GM21723 (cell line): ENCODE measurements at regions not wholly inside any gene's neighbourhood (a gene's known extent, or its start where the extent isn't known, plus 50 kb on each side); places are given as distances from the start of the nearest gene placed in this dataset.
"Not testable (repeated sequence)": the region's sequence is repeated elsewhere in the genome, so short reads cannot be mapped to it uniquely, and the experiment has no call there.

ENCODE experiments used
- ATAC-seq: cut with Tn5 transposase; IDR thresholded peaks from one replicate; pipeline ENCODE4 v1.9.1; 2021; ENCODE audit warnings: mild to moderate bottlenecking, moderate library complexity; ENCODE audit not compliant: unreplicated experiment

GRCh38 chr3:157589211-157589610, 86.0 kb upstream of the VEPH1 start:
- no peak for ATAC-seq

- ATAC-seq = no peak
Measured at GRCh38 chr3:157588386-157589060, 85.3 kb upstream of the VEPH1 start.

- ATAC-seq = no peak
Measured at GRCh38 chr3:157586293-157586692, 83.1 kb upstream of the VEPH1 start.

- no peak for ATAC-seq
Measured at GRCh38 chr3:157585386-157585785, 82.2 kb upstream of the VEPH1 start.

- no peak for ATAC-seq
Measured at GRCh38 chr3:157582637-157582973, 79.4 kb upstream of the VEPH1 start.

GRCh38 chr3:157581956-157582636, 78.9 kb upstream of the VEPH1 start:
- ATAC-seq = not testable (repeated sequence)

GRCh38 chr3:157581371-157581770, 78.2 kb upstream of the VEPH1 start:
- no peak for ATAC-seq

- no peak for ATAC-seq
Measured at GRCh38 chr3:157578181-157578580, 75.0 kb upstream of the VEPH1 start.

- ATAC-seq = no peak
Measured at GRCh38 chr3:157574531-157574930, 71.3 kb upstream of the VEPH1 start.

GRCh38 chr3:157573780-157574378, 70.7 kb upstream of the VEPH1 start:
- ATAC-seq = no peak

GRCh38 chr3:157573281-157573680, 70.1 kb upstream of the VEPH1 start:
- no peak for ATAC-seq

GRCh38 chr3:157572559-157573270, 69.5 kb upstream of the VEPH1 start:
- ATAC-seq = peak; percentile 87

GRCh38 chr3:157566596-157566995, 63.4 kb upstream of the VEPH1 start:
- ATAC-seq = no peak

GRCh38 chr3:157559401-157559800, 56.2 kb upstream of the VEPH1 start:
- ATAC-seq = no peak
